ENCODE measurements at regions not wholly inside any gene's neighbourhood (a gene's known extent, or its start where the extent isn't known, plus 50 kb on each side); places are given as distances from the start of the nearest gene placed in this dataset.
A peak's percentile ranks its signal among the peaks of the same experiment; 100 is the strongest.

DNA sequence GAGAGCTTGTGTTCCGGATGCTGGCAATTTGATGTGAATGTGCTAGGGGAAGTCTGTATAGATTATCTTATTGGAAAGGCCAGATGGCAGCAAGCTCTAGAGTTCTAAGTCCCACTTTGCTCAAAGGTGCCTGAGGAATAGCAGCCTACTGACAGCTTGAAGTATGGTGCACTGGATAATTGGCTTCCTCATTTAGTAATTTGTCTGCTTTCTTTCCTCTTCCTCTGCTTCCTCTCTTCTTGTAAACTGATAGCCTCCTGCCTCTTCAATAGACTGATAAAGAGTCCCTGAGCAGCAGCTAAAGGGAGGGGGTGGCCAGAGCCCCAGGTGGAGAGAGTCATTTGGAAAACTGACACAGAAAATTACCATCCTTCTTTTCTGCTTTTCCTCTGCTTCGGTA, 177.3 kb downstream of the FGF1 start:
- DNase-seq (ENCODE audit: low read depth), result no peak

DNA sequence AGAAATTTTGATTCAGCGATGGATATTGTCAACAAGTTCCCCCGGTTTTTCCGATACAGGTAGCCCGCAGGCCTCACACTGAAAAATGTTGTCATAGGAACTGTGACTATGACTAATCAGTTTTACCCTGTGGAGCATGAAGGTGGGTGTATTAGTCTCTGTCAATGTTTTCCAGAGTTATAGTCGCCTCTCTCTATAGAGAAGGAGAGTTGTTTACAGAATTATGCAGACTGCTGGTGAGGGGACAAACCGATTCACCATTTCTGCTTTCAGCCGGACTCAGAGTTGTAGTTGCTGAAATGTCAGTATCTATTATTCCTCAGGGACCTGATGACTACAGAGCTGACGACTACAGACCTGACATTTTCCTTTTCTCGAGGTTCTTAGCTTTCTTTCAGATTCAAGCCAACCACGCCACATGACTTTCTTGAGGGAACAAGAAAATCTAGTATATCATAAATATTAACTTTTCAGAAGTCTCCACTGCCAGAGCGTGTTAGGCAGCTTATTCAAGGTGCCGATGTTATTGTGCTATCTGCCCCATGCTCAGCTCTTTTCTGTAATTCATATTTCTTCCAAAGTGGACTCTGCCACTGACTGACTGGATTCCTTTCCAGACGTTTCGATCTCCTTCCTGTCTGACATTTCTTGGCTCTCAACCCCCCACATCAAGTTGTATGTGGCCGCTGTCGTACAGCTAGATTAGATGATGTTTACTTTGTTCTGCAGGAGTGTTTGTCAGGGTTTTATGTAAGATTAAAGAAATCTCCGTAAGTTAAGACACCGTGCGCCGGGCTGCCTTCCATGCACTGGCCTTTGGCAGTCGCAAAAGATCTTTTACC, 178.1 kb downstream of the FGF1 start:
- no peak for DNase-seq (ENCODE audit: low read depth)

DNA sequence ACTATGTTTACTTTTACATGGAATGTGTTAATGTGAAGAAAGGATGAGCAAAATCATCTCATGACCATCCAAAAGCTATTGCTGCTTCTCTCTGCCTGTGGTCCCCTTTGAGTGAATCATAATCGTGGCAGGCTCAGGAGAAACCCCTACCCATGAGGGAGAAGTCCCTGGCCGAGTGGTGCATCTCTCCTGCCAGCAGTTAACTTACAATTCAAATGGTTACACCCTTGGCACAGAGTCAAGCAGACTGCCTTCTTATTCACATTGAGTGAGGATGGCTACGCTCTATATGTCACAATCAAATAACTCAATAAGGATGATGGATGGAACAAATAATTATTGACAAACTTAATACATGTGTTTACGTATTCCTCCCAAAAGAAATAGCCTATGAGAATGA, 179.1 kb downstream of the FGF1 start:
- DNase-seq (ENCODE audit: low read depth), result no peak

DNA sequence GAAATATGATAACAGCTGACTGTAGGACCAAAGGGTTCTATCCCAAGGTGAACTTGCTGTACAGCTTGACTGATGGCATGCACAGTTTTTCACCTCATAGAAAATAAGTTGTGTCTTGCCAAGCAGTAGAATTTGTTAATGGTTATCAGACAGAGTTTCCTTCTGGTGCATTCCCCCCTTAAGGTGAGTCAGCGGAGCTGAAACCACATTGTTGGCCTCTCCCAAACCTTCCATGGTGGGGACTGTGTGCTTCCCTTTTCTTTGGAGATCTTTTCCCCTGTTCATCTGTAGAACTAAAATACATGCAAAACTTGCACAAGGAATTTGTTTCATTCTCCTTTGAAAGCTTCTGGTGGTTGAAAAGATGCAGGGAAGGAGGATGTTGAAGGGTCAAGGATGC, 179.8 kb downstream of the FGF1 start:
- no peak for DNase-seq (ENCODE audit: low read depth)

DNA sequence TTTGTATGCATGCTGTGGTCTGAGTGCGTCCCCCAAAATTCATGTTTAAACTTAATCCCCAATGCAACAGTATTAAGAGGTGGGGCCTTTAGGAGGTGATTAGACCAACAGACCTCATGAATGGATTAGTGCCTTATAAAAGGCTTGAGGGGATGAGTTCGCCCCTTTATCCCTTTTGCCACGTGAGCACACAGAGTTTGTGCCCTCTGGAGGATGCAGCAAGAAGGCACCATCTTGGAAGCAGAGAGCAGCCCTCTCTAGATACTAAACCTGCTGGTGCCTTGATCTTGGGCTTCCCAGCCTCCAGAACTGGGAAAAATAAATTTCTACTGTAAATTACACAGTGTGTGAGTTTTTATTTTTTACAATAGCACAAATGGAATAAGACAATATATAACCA, 177.1 kb upstream of the SPRY4 start:
- DNase-seq (ENCODE audit: low read depth), result no peak

DNA sequence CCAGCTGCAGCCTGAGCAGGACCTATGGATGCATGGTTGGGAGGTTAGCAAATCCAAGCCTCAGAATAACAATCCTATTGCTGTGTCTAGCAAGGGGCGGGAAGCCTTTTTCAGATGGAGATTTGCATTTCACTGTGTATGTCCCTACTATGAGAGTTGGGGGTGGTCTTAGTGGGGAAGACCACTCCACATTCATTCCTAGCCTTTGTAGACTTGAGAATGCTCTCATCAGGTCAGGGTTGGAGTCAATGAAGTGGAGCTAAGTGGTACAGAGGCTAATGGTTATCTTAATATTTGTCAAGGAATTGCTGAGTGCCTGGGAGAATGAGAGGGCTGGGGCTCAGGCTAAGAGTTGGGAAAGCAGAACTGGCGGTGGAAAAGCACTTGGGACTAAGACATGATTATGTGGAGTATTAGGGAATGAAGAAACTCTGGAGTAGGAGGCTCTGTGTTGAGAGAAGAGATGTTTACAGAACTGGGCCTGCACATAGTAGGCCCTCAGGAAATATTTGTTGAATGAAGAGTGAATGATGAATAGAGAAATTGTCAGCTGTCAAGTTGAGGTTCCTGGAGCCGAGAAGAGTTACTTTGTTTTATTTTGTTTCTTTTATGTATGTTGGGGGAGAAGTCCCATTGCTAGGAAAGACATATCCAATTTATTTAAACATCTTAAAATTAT, 175.5 kb upstream of the SPRY4 start:
- DNase-seq (ENCODE audit: low read depth), result no peak

DNA sequence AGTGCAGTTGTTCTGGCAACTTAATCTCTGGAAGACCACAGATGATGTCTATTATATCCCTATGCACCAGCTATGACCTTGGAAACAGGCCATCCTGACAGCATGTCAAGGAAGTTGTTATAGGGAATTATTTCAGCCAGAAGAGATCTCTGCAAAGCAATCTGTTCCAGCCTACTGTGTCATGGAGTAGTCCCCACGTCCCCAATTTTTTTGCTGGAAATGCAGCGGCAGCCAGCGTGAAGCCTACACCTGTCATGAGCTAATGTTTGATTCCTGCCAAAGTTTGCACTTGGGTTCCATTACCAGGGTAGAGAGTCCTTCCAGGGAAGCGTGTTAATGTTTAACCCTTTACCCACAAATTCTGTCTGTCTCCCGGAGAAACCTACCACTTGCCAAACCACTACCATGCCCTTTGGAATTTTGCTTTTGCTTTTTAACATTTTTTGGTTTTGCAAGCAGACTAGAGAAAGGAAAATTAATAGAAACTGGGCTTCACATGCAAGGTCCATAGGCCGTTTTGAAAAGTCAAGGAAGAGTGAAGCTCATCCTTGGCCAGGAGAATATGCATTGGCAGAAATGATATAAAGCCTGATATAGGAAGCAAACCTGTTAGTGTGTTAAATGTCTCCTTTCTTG, 174.9 kb upstream of the SPRY4 start:
- no peak for DNase-seq (ENCODE audit: low read depth)

DNA sequence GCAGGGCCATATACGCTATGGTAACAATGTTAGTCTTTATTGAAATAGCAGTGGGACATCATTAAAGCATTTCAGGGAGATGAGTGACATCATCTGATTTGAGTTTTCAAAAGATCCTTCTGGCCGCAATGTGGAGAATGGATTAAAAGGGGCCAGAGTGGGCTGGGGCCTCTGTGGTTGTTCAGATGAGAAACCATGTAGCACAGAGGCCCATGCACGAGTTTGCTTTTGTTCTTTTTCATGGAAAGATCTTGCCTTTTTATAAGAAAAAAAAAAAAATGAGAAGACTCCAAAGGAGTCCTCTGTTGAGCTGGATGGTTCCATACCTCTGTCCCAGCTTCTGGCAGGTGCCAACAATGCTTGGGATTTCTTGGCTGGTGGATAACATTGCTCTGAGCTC, 173.5 kb upstream of the SPRY4 start:
- no peak for DNase-seq (ENCODE audit: low read depth)

DNA sequence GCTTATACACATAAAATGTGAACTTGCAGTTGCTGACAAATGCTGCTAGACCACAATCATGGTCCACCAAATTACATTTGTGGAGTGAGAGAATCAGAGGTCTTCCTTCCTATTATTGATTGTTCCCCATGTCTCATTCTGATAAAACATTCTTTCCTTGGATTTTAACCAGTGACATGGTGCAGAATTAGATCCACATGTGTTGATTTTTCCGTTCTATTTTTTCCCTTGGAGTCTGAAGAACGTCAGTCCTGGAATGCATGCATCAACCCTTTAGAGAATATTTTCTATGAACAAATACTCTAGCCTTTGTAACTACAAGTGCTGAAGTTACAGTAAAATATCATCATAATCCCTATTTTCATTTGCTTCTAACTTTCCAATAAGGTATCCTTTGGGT, 170.7 kb upstream of the SPRY4 start:
- no peak for DNase-seq (ENCODE audit: low read depth)

DNA sequence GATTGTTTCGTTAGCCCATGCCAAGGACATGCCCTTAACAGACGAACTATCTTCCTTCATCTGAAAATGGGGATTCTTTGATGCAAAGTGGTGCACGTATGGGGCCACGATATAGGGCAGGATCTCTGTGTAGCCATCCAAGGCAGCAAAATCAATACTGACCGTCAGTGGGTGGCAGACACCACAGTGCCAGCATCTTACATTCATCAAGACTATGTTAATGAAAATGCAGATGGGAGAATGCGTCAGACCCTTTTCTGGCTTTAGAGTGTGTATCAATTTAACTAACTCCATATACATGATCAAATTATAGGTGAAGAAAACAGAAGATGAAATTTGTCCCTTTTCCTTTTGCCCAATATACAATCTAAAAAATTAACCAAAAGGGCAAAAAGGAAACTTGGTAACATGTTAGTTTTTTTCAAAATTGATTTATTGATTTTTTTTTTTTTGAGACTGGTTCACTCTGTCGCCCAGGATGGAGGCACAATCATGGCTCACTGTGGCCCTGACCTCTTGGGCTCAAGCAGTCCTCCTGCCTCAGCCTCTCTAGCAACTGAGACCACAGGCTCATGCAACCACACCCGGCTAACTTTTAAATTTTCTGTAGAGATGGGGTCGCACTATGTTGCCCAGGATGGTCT, 169.2 kb upstream of the SPRY4 start:
- no peak for DNase-seq (ENCODE audit: low read depth)

DNA sequence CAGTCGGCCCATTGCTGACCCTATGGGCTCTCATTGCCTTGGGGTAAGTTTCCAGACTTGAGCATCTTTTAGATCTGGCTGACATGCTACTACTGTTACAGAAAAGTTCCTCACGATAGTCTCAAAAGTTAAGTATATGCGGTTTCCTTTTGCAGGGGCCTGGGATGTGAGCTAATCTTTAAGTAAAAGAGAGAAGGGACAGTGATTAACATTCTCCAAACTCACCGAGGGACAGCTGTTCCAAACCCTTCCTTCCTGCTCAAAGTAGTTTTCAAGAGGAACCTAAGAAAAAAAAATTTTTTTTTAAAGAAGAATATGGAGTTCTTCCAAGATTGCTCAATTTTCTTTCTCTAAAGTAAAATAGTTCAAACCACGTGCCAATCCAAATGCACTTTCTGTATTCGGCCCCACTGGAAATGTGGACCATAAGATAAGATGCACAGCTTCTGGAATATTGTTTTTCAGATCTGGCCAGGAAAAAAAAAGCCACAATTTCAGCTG, 168.0 kb upstream of the SPRY4 start:
- peak; percentile 82 for DNase-seq (ENCODE audit: low read depth)

DNA sequence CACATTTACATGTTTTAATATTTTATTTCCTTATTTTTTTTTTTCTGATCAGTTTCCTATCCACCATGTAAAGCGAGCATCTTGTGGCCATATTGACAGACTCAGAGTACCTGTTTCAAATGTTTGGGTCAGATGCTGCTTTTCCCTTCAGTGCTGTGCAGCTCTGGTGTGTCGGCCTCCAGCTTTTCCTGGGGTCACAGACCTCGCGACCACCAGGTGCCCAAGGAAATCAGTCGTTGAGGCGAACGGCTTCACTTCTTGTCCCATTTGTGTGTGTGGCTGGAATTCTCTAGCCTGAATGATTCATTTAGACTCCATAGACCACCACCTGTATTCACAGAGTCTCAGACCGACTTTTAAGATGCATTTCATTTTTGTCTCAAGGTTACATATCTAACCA, 166.9 kb upstream of the SPRY4 start:
- DNase-seq (ENCODE audit: low read depth), result no peak

DNA sequence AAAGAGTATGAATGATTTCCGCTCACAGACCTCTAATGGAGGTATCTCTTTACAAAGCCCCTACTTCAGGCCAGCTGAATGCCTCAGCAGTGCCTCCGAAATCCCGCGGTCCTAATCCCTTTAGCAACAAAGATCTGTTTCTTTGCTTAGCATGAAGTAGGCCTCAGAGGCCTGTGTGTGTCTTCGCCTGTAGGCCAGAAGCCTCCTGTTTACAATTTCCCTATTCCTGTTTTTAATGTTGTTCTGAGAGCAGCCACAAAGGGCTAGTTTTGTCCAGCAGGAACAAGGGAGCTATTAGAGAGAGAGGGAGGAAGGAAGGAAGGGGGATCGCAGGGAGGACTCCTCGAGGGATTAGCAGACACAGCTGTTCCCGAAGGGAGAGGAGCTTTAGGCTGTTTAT, 166.4 kb upstream of the SPRY4 start:
- no peak for DNase-seq (ENCODE audit: low read depth)

DNA sequence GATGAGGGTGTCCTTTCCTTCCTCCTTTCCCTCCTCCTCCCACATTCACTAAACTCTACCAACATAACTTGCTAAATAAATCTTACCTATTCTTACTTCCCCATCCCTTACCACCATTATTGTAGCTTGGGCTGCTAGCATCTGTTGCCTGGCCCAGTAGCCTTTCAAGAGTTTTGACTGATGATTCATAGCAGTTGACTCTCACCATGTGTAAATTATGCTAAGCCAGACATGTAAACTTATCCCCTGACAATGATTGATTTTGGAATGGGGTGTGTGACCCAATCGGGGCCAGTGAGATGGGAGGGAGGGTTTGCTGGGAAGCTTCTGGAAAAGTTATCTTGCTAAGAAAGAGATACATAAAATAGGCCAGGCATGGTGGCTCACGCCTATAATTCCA, 161.8 kb upstream of the SPRY4 start:
- DNase-seq (ENCODE audit: low read depth), result peak; percentile 89

DNA sequence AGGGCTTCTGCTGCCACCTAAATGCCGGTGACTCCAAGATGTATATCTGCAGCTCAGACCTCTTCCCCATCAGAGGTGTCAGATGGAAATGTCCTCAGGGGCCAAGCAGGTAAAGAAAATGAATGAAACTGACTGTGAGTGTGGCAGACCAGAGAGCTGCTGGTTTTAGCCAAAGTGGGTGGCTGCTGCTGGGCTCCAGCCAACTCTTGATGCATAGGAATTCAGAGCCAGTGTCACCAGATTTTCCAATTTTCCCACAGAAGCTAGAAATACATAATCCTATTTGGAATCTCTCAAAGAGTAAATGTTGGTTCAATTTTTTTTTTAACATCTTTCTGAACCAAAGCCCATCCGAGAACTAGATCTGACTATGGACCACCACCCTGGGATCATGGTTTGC, 161.2 kb upstream of the SPRY4 start:
- no peak for DNase-seq (ENCODE audit: low read depth)

DNA sequence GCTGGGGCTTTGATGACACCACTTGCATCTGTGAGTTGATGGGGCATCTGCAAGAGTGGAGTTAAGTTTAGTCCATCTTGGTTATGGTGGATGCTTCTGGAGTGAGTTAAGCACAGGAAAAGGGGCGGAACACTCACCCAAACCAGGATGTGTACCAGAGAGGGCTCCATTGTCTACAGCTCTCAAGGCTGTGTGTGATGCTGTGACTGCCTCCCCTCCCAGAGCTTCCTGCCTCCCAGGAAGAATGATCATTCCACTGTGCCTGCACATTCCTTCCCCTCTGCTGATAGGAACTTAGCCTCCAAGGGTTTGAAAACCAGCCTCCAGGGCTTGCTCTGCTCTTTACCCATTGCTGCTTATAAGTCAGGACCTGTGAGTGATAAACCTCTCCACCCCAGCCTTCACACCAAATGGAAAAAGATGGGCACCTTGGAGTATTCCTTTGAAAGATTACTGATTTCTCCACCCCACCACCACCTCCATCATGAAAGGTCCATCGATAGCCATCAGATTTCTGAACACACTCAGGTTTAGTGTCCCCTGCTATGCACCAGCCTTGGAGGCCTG, 160.1 kb upstream of the SPRY4 start:
- DNase-seq (ENCODE audit: low read depth), result no peak

DNA sequence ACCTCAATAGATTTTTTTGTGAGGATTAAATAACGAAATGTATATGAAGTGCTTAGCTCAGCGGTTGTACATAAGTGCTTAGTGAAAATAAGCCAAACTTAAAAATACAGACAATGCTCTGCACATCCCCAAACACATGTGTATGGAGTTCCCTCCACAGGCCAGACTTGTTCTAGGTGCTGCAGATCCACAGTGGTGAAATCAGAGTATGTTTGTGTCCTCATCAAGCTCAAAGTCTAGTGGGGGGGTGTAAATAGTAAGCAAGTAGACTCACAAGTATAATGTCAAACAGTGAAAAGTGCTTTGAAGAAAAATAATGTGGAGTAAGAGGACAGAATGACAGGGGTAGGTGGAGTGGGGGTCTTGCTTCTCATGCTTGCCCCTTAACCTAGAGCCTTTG, 157.4 kb upstream of the SPRY4 start:
- no peak for DNase-seq (ENCODE audit: low read depth)

DNA sequence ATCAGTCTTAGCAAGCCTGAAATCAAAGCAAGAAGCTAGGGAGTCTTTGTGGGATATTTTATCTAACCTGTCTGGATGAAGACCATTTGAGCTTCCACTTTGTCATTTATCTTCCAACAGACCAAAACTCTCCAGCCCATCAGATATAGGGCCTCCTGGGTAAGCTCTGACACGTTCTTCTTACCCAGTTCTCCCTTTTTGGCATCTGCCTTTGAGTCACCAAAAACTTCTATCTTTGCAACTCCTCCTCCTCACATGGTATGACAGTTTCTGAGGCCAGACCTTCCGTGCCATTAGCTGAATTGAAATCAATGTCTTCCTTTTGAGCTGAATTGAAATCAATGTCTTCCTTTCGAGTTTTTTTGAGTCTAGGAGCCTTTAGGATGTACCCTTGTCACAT, 156.6 kb upstream of the SPRY4 start:
- no peak for DNase-seq (ENCODE audit: low read depth)

DNA sequence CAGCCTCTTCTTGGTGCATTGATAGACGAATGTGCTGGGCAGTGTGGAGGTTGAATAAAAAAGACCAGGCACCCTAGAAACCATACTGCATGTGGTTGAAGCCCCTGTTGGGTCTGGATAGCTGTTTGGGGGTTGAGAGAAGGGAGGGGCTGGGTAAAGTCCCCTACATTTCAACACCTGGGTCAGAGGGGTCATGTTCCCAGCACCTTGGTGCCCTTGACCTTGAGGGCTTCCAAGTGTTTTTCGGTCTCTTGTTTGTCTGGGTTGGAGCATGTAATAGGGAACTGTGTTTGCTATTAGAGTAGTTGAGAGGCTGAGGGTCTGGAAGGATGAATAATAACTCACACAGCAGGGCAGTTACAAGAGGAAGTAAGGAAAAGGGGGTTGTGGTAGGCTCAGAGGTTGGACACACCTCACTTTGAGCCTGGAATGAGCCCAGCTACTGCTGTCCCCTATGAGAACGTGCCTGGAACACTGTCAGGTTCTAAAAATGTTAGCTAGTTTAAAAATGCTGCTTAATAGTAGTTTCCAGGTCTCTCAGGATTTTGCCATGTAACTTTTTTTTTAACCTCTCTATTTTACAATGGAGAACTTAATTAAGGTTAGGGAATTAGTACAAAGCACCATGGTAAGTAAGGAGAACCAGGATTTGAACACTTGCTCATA, 155.2 kb upstream of the SPRY4 start:
- DNase-seq (ENCODE audit: low read depth), result no peak

DNA sequence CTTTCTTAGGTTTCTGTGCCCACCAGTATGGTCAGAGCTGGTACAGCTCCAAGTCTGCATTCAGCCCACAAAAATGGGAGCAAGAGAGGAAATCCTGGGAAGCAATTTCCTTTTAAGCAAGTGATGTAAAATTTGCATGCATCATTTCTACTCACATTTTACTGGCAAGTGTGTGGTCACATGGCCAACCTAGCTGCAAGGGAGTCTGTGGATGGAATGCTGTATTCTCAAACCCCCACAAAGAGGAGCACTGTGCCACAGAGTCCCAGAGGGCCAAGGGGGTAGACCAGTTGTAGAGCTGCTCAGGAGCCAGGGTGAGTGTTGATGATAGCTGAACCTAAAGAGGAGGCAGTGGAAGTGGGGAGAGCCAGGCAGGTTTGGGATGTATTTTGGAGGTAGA, 154.3 kb upstream of the SPRY4 start:
- DNase-seq (ENCODE audit: low read depth), result no peak

DNA sequence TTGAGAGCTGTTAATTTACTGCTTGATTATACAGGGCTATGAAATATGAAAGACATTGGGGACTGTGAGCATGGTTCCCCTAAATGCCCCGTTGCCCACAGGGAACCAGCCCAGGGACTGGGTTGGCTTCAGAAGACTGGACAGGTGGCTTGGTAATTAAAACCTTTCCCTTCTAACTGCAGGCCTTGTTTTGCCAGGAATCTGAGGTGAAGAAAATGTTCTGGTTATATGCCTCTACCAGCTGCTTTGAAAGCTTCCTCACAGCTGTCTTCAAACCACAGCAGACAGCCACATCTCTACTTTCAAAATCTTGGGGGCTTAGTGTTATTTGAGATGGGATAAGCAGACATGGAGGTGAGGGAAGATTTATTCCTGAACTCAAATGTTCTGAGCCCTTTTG, 153.3 kb upstream of the SPRY4 start:
- peak; percentile 94 for DNase-seq (ENCODE audit: low read depth)

Measured in LHCN-M2 (cell line).